Naive B cell (primary cell): ENCODE measurements at regions not wholly inside any gene's neighbourhood (a gene's known extent, or its start where the extent isn't known, plus 50 kb on each side); places are given as distances from the start of the nearest gene placed in this dataset.

Source experiments
- ATAC-seq, 2 donors: fragments of 150-1000 bp; cut with Tn5 transposase; 2 replicates each; pipeline ENCODE4 v1.10.0; 2021; ENCODE audit warnings: low read depth in 2 of 2, mild to moderate bottlenecking in 2 of 2, moderate library complexity in 2 of 2
- DNase-seq: peaks from one replicate; pipeline ENCODE4 v3.0.0; 2022
- H3K27ac Mint-ChIP-seq, 6 donors: one replicate each; pipeline ENCODE4 v1.8.0; 2020 to 2022; ENCODE audit warnings: mild to moderate bottlenecking in 6 of 6, mixed read lengths in 6 of 6, moderate library complexity in 5 of 6, inconsistent platforms in 2 of 6
- H3K27me3 Mint-ChIP-seq, 3 donors: one replicate each; pipeline ENCODE4 v1.8.0; 2021 to 2022; ENCODE audit warnings: mixed read lengths in 3 of 3, mild to moderate bottlenecking in 1 of 3
- H3K36me3 Mint-ChIP-seq, 2 donors: one replicate each; pipeline ENCODE4 v1.8.0; 2020 to 2022; ENCODE audit warnings: mixed read lengths in 2 of 2, inconsistent platforms in 1 of 2, mild to moderate bottlenecking in 1 of 2
- H3K4me1 Mint-ChIP-seq, 3 donors: one replicate each; pipeline ENCODE4 v1.8.0; 2020 to 2022; ENCODE audit warnings: mixed read lengths in 3 of 3, inconsistent platforms in 1 of 3, mild to moderate bottlenecking in 1 of 3, moderate library complexity in 1 of 3
- H3K4me3 Mint-ChIP-seq, 8 donors: one replicate each; pipeline ENCODE4 v1.8.0; 2020 to 2022; ENCODE audit warnings: mild to moderate bottlenecking in 8 of 8, mixed read lengths in 8 of 8, moderate library complexity in 8 of 8, inconsistent platforms in 2 of 8
- H3K9me3 Mint-ChIP-seq, 7 donors: one replicate each; pipeline ENCODE4 v1.8.0; 2020 to 2022; ENCODE audit warnings: mixed read lengths in 7 of 7, mild to moderate bottlenecking in 5 of 7, inconsistent platforms in 2 of 7, moderate library complexity in 1 of 7

GRCh38 chr12:86523844-86524243 lies 267.7 kb upstream of the MGAT4C start:
- Mint-ChIP-seq H3K9me3 (peaks cover 5 to 30% (median 18%) of the 10 kb centered on the region in 7 donors), H3K36me3 (no peaks in the 10 kb centered on the region), H3K27me3 (no peaks in the 10 kb centered on the region), H3K4me1 (no peaks in the 10 kb centered on the region), H3K27ac (no peak overlapping the region), H3K4me3 (no peak overlapping the region)
- ATAC-seq (no peak), DNase-seq (no peak)

GRCh38 chr12:86521870-86522269 lies 265.7 kb upstream of the MGAT4C start:
- H3K36me3 Mint-ChIP-seq = no peaks in the 10 kb centered on the region
- no peak overlapping the region for H3K4me3 Mint-ChIP-seq
- no peaks in the 10 kb centered on the region for H3K4me1 Mint-ChIP-seq
- H3K27me3 Mint-ChIP-seq = no peaks in the 10 kb centered on the region
- H3K9me3 Mint-ChIP-seq = peaks cover 5 to 30% (median 18%) of the 10 kb centered on the region in 7 donors
- ATAC-seq = no peak
- DNase-seq = no peak
- H3K27ac Mint-ChIP-seq = no peak overlapping the region

GRCh38 chr12:86513226-86513625 lies 257.0 kb upstream of the MGAT4C start:
- H3K27me3 Mint-ChIP-seq = no peaks in the 10 kb centered on the region
- H3K4me3 Mint-ChIP-seq = no peak overlapping the region
- H3K36me3 Mint-ChIP-seq = no peaks in the 10 kb centered on the region
- peaks cover 5 to 12% (median 9%) of the 10 kb centered on the region in 3 donors for H3K4me1 Mint-ChIP-seq
- no peak overlapping the region for H3K27ac Mint-ChIP-seq
- no peak for ATAC-seq
- no peak for DNase-seq
- H3K9me3 Mint-ChIP-seq = peaks cover 0 to 11% (median 2%) of the 10 kb centered on the region in 7 donors

GRCh38 chr12:86496595-86496994 lies 240.4 kb upstream of the MGAT4C start:
- no peaks in the 10 kb centered on the region for H3K36me3 Mint-ChIP-seq
- no peak overlapping the region for H3K4me3 Mint-ChIP-seq
- ATAC-seq = no peak
- H3K4me1 Mint-ChIP-seq = no peaks in the 10 kb centered on the region
- H3K9me3 Mint-ChIP-seq = peaks cover 0 to 4% (median 0%) of the 10 kb centered on the region in 7 donors
- no peaks in the 10 kb centered on the region for H3K27me3 Mint-ChIP-seq
- H3K27ac Mint-ChIP-seq = no peak overlapping the region
- DNase-seq = no peak

GRCh38 chr12:86484473-86484872 lies 228.3 kb upstream of the MGAT4C start:
- H3K9me3 Mint-ChIP-seq = peaks cover 0 to 8% (median 1%) of the 10 kb centered on the region in 7 donors

GRCh38 chr12:86473231-86473630 lies 217.0 kb upstream of the MGAT4C start:
- DNase-seq (no peak), ATAC-seq (no peak)
- peak overlapping the region in 1 of 6 donors; percentile 24 for H3K27ac Mint-ChIP-seq
- H3K36me3 Mint-ChIP-seq = no peaks in the 10 kb centered on the region
- H3K27me3 Mint-ChIP-seq = no peaks in the 10 kb centered on the region
- peaks cover 0 to 15% (median 2%) of the 10 kb centered on the region in 7 donors for H3K9me3 Mint-ChIP-seq
- no peaks in the 10 kb centered on the region for H3K4me1 Mint-ChIP-seq
- H3K4me3 Mint-ChIP-seq = no peak overlapping the region

More at GRCh38 chr12:86484473-86484872, 228.3 kb upstream of the MGAT4C start:
- no peak overlapping the region for H3K27ac Mint-ChIP-seq
- no peaks in the 10 kb centered on the region for H3K27me3 Mint-ChIP-seq
- H3K4me3 Mint-ChIP-seq = no peak overlapping the region
- DNase-seq (no peak), ATAC-seq (no peak)
- no peaks in the 10 kb centered on the region for H3K36me3 Mint-ChIP-seq
- no peaks in the 10 kb centered on the region for H3K4me1 Mint-ChIP-seq

- DNase-seq = no peak
- H3K4me3 Mint-ChIP-seq = no peak overlapping the region
- no peaks in the 10 kb centered on the region for H3K36me3 Mint-ChIP-seq
- no peaks in the 10 kb centered on the region for H3K9me3 Mint-ChIP-seq
- no peaks in the 10 kb centered on the region for H3K4me1 Mint-ChIP-seq
- no peaks in the 10 kb centered on the region for H3K27me3 Mint-ChIP-seq
- no peak overlapping the region for H3K27ac Mint-ChIP-seq
- no peak for ATAC-seq
Measured at GRCh38 chr12:86456776-86457175, 200.6 kb upstream of the MGAT4C start.

GRCh38 chr12:86456241-86456640 lies 200.1 kb upstream of the MGAT4C start:
- Mint-ChIP-seq H3K36me3 (no peaks in the 10 kb centered on the region), H3K4me1 (no peaks in the 10 kb centered on the region), H3K27ac (no peak overlapping the region), H3K27me3 (no peaks in the 10 kb centered on the region), H3K4me3 (no peak overlapping the region), H3K9me3 (no peaks in the 10 kb centered on the region)
- no peak for ATAC-seq
- DNase-seq = no peak

- Mint-ChIP-seq H3K27ac (no peak overlapping the region), H3K9me3 (peaks cover 0 to 5% (median 3%) of the 10 kb centered on the region in 7 donors), H3K36me3 (no peaks in the 10 kb centered on the region), H3K27me3 (no peaks in the 10 kb centered on the region), H3K4me1 (no peaks in the 10 kb centered on the region), H3K4me3 (no peak overlapping the region)
- DNase-seq = no peak
- ATAC-seq = no peak
Measured at GRCh38 chr12:86445356-86445755, 189.2 kb upstream of the MGAT4C start.

GRCh38 chr12:86435053-86435452 lies 178.9 kb upstream of the MGAT4C start:
- no peaks in the 10 kb centered on the region for H3K27me3 Mint-ChIP-seq
- H3K36me3 Mint-ChIP-seq = peaks cover 0 to 3% of the 10 kb centered on the region in 2 donors
- ATAC-seq (no peak), DNase-seq (no peak)
- no peaks in the 10 kb centered on the region for H3K4me1 Mint-ChIP-seq
- peaks cover 4 to 19% (median 7%) of the 10 kb centered on the region in 7 donors for H3K9me3 Mint-ChIP-seq
- no peak overlapping the region for H3K4me3 Mint-ChIP-seq
- no peak overlapping the region for H3K27ac Mint-ChIP-seq

GRCh38 chr12:86429824-86430223 lies 173.6 kb upstream of the MGAT4C start:
- DNase-seq (no peak), ATAC-seq (no peak)
- Mint-ChIP-seq H3K36me3 (peaks cover 0 to 5% of the 10 kb centered on the region in 2 donors), H3K9me3 (peaks cover 11 to 34% (median 14%) of the 10 kb centered on the region in 7 donors), H3K4me3 (no peak overlapping the region), H3K27me3 (no peaks in the 10 kb centered on the region), H3K4me1 (no peaks in the 10 kb centered on the region), H3K27ac (no peak overlapping the region)

GRCh38 chr12:86421333-86421732 lies 165.1 kb upstream of the MGAT4C start:
- Mint-ChIP-seq H3K4me3 (no peak overlapping the region), H3K27me3 (no peaks in the 10 kb centered on the region), H3K27ac (no peak overlapping the region), H3K9me3 (peaks cover 0 to 7% (median 1%) of the 10 kb centered on the region in 7 donors), H3K4me1 (no peaks in the 10 kb centered on the region), H3K36me3 (no peaks in the 10 kb centered on the region)
- ATAC-seq (no peak), DNase-seq (no peak)

- DNase-seq (no peak), ATAC-seq (no peak)
- Mint-ChIP-seq H3K27ac (no peak overlapping the region), H3K36me3 (peaks cover 0 to 4% of the 10 kb centered on the region in 2 donors), H3K27me3 (no peaks in the 10 kb centered on the region), H3K9me3 (peaks cover 4 to 21% (median 13%) of the 10 kb centered on the region in 7 donors), H3K4me3 (no peak overlapping the region), H3K4me1 (no peaks in the 10 kb centered on the region)
Measured at GRCh38 chr12:86414201-86414600, 158.0 kb upstream of the MGAT4C start.

- Mint-ChIP-seq H3K27me3 (no peaks in the 10 kb centered on the region), H3K4me1 (no peaks in the 10 kb centered on the region), H3K9me3 (peaks cover 4 to 21% (median 13%) of the 10 kb centered on the region in 7 donors), H3K27ac (no peak overlapping the region), H3K36me3 (peaks cover 0 to 4% of the 10 kb centered on the region in 2 donors), H3K4me3 (no peak overlapping the region)
- ATAC-seq (no peak), DNase-seq (no peak)
Measured at GRCh38 chr12:86411710-86412109, 155.5 kb upstream of the MGAT4C start.

- peaks cover 0 to 4% of the 10 kb centered on the region in 2 donors for H3K36me3 Mint-ChIP-seq
- no peaks in the 10 kb centered on the region for H3K4me1 Mint-ChIP-seq
- H3K27me3 Mint-ChIP-seq = no peaks in the 10 kb centered on the region
Measured at GRCh38 chr12:86407620-86408208, 151.5 kb upstream of the MGAT4C start.

More at GRCh38 chr12:86407620-86408208, 151.5 kb upstream of the MGAT4C start:
- Mint-ChIP-seq H3K9me3 (peaks cover 6 to 18% (median 13%) of the 10 kb centered on the region in 7 donors), H3K4me3 (no peak overlapping the region), H3K27ac (no peak overlapping the region)
- ATAC-seq (no peak), DNase-seq (no peak)
